ENCODE measurements at regions not wholly inside any gene's neighbourhood (a gene's known extent, or its start where the extent isn't known, plus 50 kb on each side); places are given as distances from the start of the nearest gene placed in this dataset.

DNA sequence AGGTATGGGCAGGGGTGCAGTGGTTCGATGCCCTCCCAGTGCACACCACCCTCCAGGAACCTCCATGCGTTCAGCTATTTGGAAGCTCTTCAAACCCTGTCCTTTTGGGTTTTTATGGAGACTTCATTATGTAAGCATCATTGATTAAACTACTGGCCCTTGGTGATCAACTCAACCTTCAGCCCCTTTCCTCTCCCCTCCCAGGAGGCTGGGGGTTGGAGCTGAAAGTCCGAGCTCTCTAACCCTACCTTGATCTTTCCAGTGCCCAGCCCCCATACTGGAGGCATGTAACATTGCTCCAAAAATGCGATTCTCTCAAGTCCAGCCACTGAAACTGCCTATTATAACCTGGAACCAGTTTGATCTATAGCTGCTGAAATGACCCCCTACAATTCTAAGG lies 188.1 kb downstream of the IPO8 start:
- no peak for TF ChIP-seq CTCF (conservative IDR thresholded peaks at IDR 0.05; ENCODE audit: low read depth, low read length)
- no peak for TF ChIP-seq EZH2 (IDR thresholded peaks at IDR 0.05; ENCODE audit: low read length, unreplicated experiment)
